Islet of Langerhans (tissue), 1 donor: ENCODE measurements at regions not wholly inside any gene's neighbourhood (a gene's known extent, or its start where the extent isn't known, plus 50 kb on each side); places are given as distances from the start of the nearest gene placed in this dataset.
"Not testable (repeated sequence)": the region's sequence is repeated elsewhere in the genome, so short reads cannot be mapped to it uniquely, and the experiment has no call there.

Experiments
- FAIRE-seq: peaks from one replicate; lab custom pipeline; 2011; peaks lifted over from hg19 to GRCh38; lab: Jason Lieb, UNC

GRCh38 chr7:153948060-153948459, 104.1 kb upstream of the DPP6 start:
- FAIRE-seq, result no peak

GRCh38 chr7:153951316-153951715, 100.9 kb upstream of the DPP6 start:
- no peak for FAIRE-seq

GRCh38 chr7:153954477-153954876, 97.7 kb upstream of the DPP6 start:
- no peak for FAIRE-seq

GRCh38 chr7:153957677-153958076, 94.5 kb upstream of the DPP6 start:
- not testable (repeated sequence) for FAIRE-seq

- peak; percentile 98 for FAIRE-seq
Measured at GRCh38 chr7:153958381-153958780, 93.8 kb upstream of the DPP6 start.

GRCh38 chr7:153958789-153959188, 93.4 kb upstream of the DPP6 start:
- not testable (repeated sequence) for FAIRE-seq

GRCh38 chr7:153964481-153965112, 87.6 kb upstream of the DPP6 start:
- not testable (repeated sequence) for FAIRE-seq

- not testable (repeated sequence) for FAIRE-seq
Measured at GRCh38 chr7:153969016-153969415, 83.2 kb upstream of the DPP6 start.

GRCh38 chr7:153974603-153975002, 77.6 kb upstream of the DPP6 start:
- peak; percentile 92 for FAIRE-seq

GRCh38 chr7:153976745-153977144, 75.5 kb upstream of the DPP6 start:
- not testable (repeated sequence) for FAIRE-seq

- FAIRE-seq, result not testable (repeated sequence)
Measured at GRCh38 chr7:153983186-153983585, 69.0 kb upstream of the DPP6 start.

GRCh38 chr7:153989066-153989627, 63.1 kb upstream of the DPP6 start:
- FAIRE-seq, result not testable (repeated sequence)

- not testable (repeated sequence) for FAIRE-seq
Measured at GRCh38 chr7:153989742-153990425, 62.3 kb upstream of the DPP6 start.

- not testable (repeated sequence) for FAIRE-seq
Measured at GRCh38 chr7:153991471-153991870, 60.7 kb upstream of the DPP6 start.

GRCh38 chr7:153993402-153993801, 58.8 kb upstream of the DPP6 start:
- FAIRE-seq, result not testable (repeated sequence)

GRCh38 chr7:153998896-153999295, 53.3 kb upstream of the DPP6 start:
- FAIRE-seq, result not testable (repeated sequence)
